B cell (primary cell): ENCODE measurements at regions not wholly inside any gene's neighbourhood (a gene's known extent, or its start where the extent isn't known, plus 50 kb on each side); places are given as distances from the start of the nearest gene placed in this dataset.

ENCODE experiments used
- ATAC-seq: fragments of 200-7000 bp; cut with Tn5 transposase; one replicate; pipeline ENCODE4 v1.10.0; 2021; ENCODE audit warnings: low read depth, mild to moderate bottlenecking, moderate number of reproducible peaks, moderate library complexity
- CTCF ChIA-PET: fragments of 350-600 bp; sonication (Branson Sonifier 250); formaldehyde crosslinking; loops from one replicate; lab custom pipeline; 2021; ENCODE audit warnings: antibody characterized with exemption, inconsistent platforms; lab: Charles Lee
- POLR2A ChIA-PET: fragments of 350-600 bp; sonication (Branson Sonifier 250); formaldehyde crosslinking; loops from one replicate; lab custom pipeline; 2021; ENCODE audit warnings: antibody characterized with exemption; lab: Charles Lee
- DNase-seq: peaks from one replicate; pipeline ENCODE4 v3.0.0; 2013
- H2AFZ ChIP-seq: 2 replicates; pipeline ENCODE4 v1.6.1; 2012; ENCODE audit warnings: mild to moderate bottlenecking, low read depth, low read length; ENCODE audit not compliant: insufficient read depth, poor library complexity, severe bottlenecking
- H3K27ac ChIP-seq, 2 donors: 1 replicate in 1 of 2; 2 replicates in 1 of 2; pipeline ENCODE4 v1.5.1; 2012 to 2013; ENCODE audit warnings: low read length in 2 of 2, mild to moderate bottlenecking in 2 of 2, moderate library complexity in 1 of 2
- H3K27me3 ChIP-seq, 4 experiments: fragments of 200-600 bp in 1 of 4; sonication (generic) in 1 of 4; replicated peaks in 1 of 4; 1 replicate in 2 of 4; 2 replicates in 2 of 4; pipeline versions ENCODE4 v1.6.1 to v1.7.0; 2013 to 2016; ENCODE audit warnings: low read length in 3 of 4, mild to moderate bottlenecking in 2 of 4, mixed read lengths in 1 of 4, moderate library complexity in 1 of 4; ENCODE audit not compliant: insufficient read depth in 4 of 4, control insufficient read depth in 3 of 4; ENCODE audit errors: control extremely low read depth in 1 of 4
- H3K36me3 ChIP-seq, 2 experiments: replicated peaks in 1 of 2; 1 replicate in 1 of 2; 2 replicates in 1 of 2; pipeline versions ENCODE4 v1.6.1 to v1.7.1; 2013; ENCODE audit warnings: low read length in 1 of 2; ENCODE audit not compliant: insufficient read depth in 2 of 2, control insufficient read depth in 1 of 2; ENCODE audit errors: control extremely low read depth in 1 of 2, extremely low read depth in 1 of 2
- H3K4me1 ChIP-seq, 2 donors: fragments of 200-600 bp in 1 of 2; sonication (generic) in 1 of 2; 1 replicate in 1 of 2; 2 replicates in 1 of 2; pipeline versions ENCODE4 v1.5.1 to v1.6.1; 2013 to 2017; ENCODE audit warnings: low read length in 2 of 2; ENCODE audit not compliant: control insufficient read depth in 2 of 2, insufficient read depth in 2 of 2
- H3K4me2 ChIP-seq: replicated peaks from 2 replicates; pipeline ENCODE3; 2012; ENCODE audit warnings: mild to moderate bottlenecking, low read depth, low read length; ENCODE audit not compliant: poor library complexity, severe bottlenecking
- H3K4me3 ChIP-seq, 5 experiments: fragments of 200-600 bp in 1 of 5; sonication (generic) in 1 of 5; 1 replicate in 3 of 5; 2 replicates in 2 of 5; pipeline versions ENCODE4 v1.5.1 to v1.7.0; 2011 to 2016; ENCODE audit warnings: low read length in 4 of 5, mild to moderate bottlenecking in 4 of 5, low read depth in 2 of 5, control low read depth in 1 of 5, moderate library complexity in 1 of 5; ENCODE audit not compliant: insufficient read depth in 1 of 5; ENCODE audit errors: control extremely low read depth in 1 of 5, extremely low read depth in 1 of 5
- H3K79me2 ChIP-seq: fragments of 200-600 bp; sonication (generic); one replicate; pipeline ENCODE4 v1.6.0; 2016; ENCODE audit warnings: low read length; ENCODE audit not compliant: control insufficient read depth, insufficient read depth
- H3K9ac ChIP-seq: fragments of 200-600 bp; sonication (generic); 2 replicates; pipeline ENCODE4 v1.6.1; 2017; ENCODE audit warnings: mild to moderate bottlenecking, low read length, moderate library complexity
- H3K9me3 ChIP-seq, 3 donors: one replicate each; pipeline versions ENCODE4 v1.6.1 to v1.7.1; 2013; ENCODE audit warnings: low read length in 2 of 3; ENCODE audit not compliant: control insufficient read depth in 2 of 3, insufficient read depth in 1 of 3; ENCODE audit errors: control extremely low read depth in 1 of 3
- H4K20me1 ChIP-seq: 2 replicates; pipeline ENCODE4 v1.6.0; 2012; ENCODE audit warnings: mild to moderate bottlenecking, low read length; ENCODE audit not compliant: insufficient read depth, control insufficient read depth, poor library complexity, severe bottlenecking
- H3K27ac Mint-ChIP-seq: one replicate; pipeline ENCODE4 v1.8.0; 2021; ENCODE audit warnings: mixed read lengths
- H3K27me3 Mint-ChIP-seq: one replicate; pipeline ENCODE4 v1.8.0; 2021; ENCODE audit warnings: mixed read lengths
- H3K4me1 Mint-ChIP-seq: one replicate; pipeline ENCODE4 v1.8.0; 2021; ENCODE audit warnings: mixed read lengths
- H3K4me3 Mint-ChIP-seq: one replicate; pipeline ENCODE4 v1.8.0; 2021; ENCODE audit warnings: mixed read lengths
- H3K9me3 Mint-ChIP-seq: one replicate; pipeline ENCODE4 v1.8.0; 2022; ENCODE audit warnings: mixed read lengths; ENCODE audit not compliant: insufficient read depth
- EZH2 ChIP-seq: IDR thresholded peaks from 2 replicates; pipeline ENCODE4 v1.6.1; 2012; ENCODE audit warnings: borderline replicate concordance, low read depth, mild to moderate bottlenecking, moderate library complexity, low read length; ENCODE audit not compliant: insufficient read depth, poor library complexity, severe bottlenecking
- WGBS: methylation state at CpG from one replicate; pipeline ENCODE4 v1.1.5; 2013; ENCODE audit warnings: missing lambda C conversion rate; ENCODE audit not compliant: insufficient coverage; 5-methylcytosine and 5-hydroxymethylcytosine counted together
- intact Hi-C: fragments of 100-400 bp; cut with micrococcal nuclease; formaldehyde crosslinking; loops from one replicate; pipeline ENCODE4 v1.10.0; 2022
- TF ChIP-seq, protein P1 (sequence below): fragments of 200-600 bp; IDR thresholded peaks from one replicate; pipeline ENCODE4 v1.8.0; 2022; ENCODE audit warnings: antibody characterized with exemption, mild to moderate bottlenecking

DNA sequence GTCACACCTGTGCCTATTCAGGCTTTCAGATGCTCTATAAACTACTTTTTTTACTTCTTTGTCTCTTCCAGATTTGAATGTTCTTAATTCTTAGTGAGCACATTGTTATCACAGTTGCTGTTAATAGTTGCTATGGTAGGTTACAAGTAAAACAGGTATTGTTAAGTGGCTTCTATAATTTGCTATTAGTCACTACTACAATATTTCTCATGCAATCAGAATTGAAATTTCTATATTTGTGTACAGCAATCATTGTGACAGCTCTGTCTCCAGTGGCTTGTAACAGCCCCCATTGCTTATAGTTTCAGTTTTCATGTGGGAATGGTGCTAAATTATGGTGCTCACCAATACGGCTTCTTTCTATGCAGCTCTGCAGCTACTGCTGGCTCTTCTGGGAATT, 318.4 kb upstream of the GOLIM4 start:
- Histone ChIP-seq H3K4me1 (no peaks in the 10 kb centered on the region), H4K20me1 (no peaks in the 10 kb centered on the region), H3K4me2 (no peak overlapping the region), H3K9me3 (no peaks in the 10 kb centered on the region), H3K9ac (no peak overlapping the region), H3K79me2 (no peaks in the 10 kb centered on the region), H3K27ac (no peak overlapping the region), H3K4me3 (no peak overlapping the region), H3K36me3 (no peaks in the 10 kb centered on the region), H3K27me3 (no peaks in the 10 kb centered on the region), H2AFZ (no peak overlapping the region)
- no peak for TF ChIP-seq EZH2
- TF ChIP-seq, protein P1, sequence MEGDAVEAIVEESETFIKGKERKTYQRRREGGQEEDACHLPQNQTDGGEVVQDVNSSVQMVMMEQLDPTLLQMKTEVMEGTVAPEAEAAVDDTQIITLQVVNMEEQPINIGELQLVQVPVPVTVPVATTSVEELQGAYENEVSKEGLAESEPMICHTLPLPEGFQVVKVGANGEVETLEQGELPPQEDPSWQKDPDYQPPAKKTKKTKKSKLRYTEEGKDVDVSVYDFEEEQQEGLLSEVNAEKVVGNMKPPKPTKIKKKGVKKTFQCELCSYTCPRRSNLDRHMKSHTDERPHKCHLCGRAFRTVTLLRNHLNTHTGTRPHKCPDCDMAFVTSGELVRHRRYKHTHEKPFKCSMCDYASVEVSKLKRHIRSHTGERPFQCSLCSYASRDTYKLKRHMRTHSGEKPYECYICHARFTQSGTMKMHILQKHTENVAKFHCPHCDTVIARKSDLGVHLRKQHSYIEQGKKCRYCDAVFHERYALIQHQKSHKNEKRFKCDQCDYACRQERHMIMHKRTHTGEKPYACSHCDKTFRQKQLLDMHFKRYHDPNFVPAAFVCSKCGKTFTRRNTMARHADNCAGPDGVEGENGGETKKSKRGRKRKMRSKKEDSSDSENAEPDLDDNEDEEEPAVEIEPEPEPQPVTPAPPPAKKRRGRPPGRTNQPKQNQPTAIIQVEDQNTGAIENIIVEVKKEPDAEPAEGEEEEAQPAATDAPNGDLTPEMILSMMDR = no peak
- no peak for ATAC-seq
- CTCF ChIA-PET = no interaction called here
- Mint-ChIP-seq H3K9me3 (no peaks in the 10 kb centered on the region), H3K27ac (no peak overlapping the region), H3K4me3 (no peak overlapping the region), H3K4me1 (no peaks in the 10 kb centered on the region), H3K27me3 (no peaks in the 10 kb centered on the region)
- intact Hi-C loops = no loop called here
- POLR2A ChIA-PET = no interaction called here
- 86% methylated on average over 1 of the region's 1 CpG for WGBS
- no peak for DNase-seq

DNA sequence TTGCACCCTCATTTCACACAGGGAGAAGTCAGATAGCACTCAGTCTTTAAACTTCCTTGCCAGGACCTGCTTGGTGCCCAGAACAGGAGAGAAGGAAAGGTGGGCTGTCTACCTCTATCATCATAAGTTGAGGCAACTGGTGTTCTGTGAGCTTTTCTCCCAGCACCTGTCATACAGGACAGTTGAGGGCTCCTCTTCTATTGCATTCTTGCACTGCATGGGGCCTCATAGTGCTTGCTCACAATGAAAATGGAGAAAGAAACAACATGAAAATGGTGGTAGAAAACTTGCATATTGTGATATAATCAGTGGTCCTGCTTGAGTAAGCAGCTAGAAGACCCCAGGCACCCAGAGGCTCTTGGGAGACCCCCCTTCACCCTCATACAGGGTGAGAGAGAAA, 311.7 kb upstream of the GOLIM4 start:
- ATAC-seq (no peak), DNase-seq (no peak)
- POLR2A ChIA-PET = no interaction called here
- Histone ChIP-seq H2AFZ (no peak overlapping the region), H3K36me3 (no peaks in the 10 kb centered on the region), H3K9ac (no peak overlapping the region), H3K27me3 (no peaks in the 10 kb centered on the region), H4K20me1 (no peaks in the 10 kb centered on the region), H3K79me2 (no peaks in the 10 kb centered on the region), H3K4me3 (no peak overlapping the region), H3K4me1 (no peaks in the 10 kb centered on the region), H3K27ac (no peak overlapping the region), H3K9me3 (no peaks in the 10 kb centered on the region), H3K4me2 (no peak overlapping the region)
- intact Hi-C loops = no loop called here
- TF ChIP-seq, protein P1 = no peak
- no peak for TF ChIP-seq EZH2
- peaks cover 2% of the 10 kb centered on the region for H3K9me3 Mint-ChIP-seq
- H3K27me3 Mint-ChIP-seq = no peaks in the 10 kb centered on the region
- no peak overlapping the region for H3K27ac Mint-ChIP-seq
- H3K4me3 Mint-ChIP-seq = no peak overlapping the region
- CTCF ChIA-PET = no interaction called here
- H3K4me1 Mint-ChIP-seq = no peaks in the 10 kb centered on the region
